WTC11 (cell line): ENCODE measurements at regions not wholly inside any gene's neighbourhood (a gene's known extent, or its start where the extent isn't known, plus 50 kb on each side); places are given as distances from the start of the nearest gene placed in this dataset.

ENCODE experiments used
- CTCF ChIP-seq: fragments of 200-600 bp; IDR thresholded peaks from 2 replicates; pipeline ENCODE4 v1.8.0; 2022; ENCODE audit warnings: antibody characterized with exemption
- E2F1 ChIP-seq: sonication (generic); formaldehyde crosslinking; IDR thresholded peaks from 2 replicates; pipeline ENCODE4 v1.8.0; 2022; ENCODE audit warnings: mild to moderate bottlenecking, missing genetic modification reagents
- ETV6 ChIP-seq: sonication (generic); formaldehyde crosslinking; IDR thresholded peaks from 2 replicates; pipeline ENCODE4 v1.8.1; 2022; ENCODE audit warnings: mild to moderate bottlenecking, missing genetic modification reagents
- NFATC4 ChIP-seq: fragments of 250-450 bp; sonication (Bioruptor Pico); IDR thresholded peaks from 2 replicates; pipeline ENCODE4 v1.9.0; 2021; ENCODE audit warnings: mild to moderate bottlenecking
- SP1 ChIP-seq: sonication (generic); formaldehyde crosslinking; conservative IDR thresholded peaks from 2 replicates; pipeline ENCODE4 v1.8.1; 2022; ENCODE audit warnings: missing genetic modification reagents
- TEAD1 ChIP-seq: sonication (generic); formaldehyde crosslinking; IDR thresholded peaks from 2 replicates; pipeline ENCODE4 v1.8.0; 2022; ENCODE audit warnings: mild to moderate bottlenecking, missing genetic modification reagents
- TF ChIP-seq, protein P1 (sequence below): sonication (generic); formaldehyde crosslinking; IDR thresholded peaks from 2 replicates; pipeline ENCODE4 v1.8.1; 2023; ENCODE audit warnings: mild to moderate bottlenecking, missing genetic modification reagents

GRCh38 chr2:164126960-164127660 is 391.3 kb upstream of the FIGN start:
- TF ChIP-seq SP1 (CRISPR knock-in tag) (no peak), CTCF (no peak), TEAD1 (CRISPR knock-in tag) (no peak), E2F1 (no peak), NFATC4 (CRISPR knock-in tag) (no peak), ETV6 (CRISPR knock-in tag) (no peak)
- TF ChIP-seq, protein P1, sequence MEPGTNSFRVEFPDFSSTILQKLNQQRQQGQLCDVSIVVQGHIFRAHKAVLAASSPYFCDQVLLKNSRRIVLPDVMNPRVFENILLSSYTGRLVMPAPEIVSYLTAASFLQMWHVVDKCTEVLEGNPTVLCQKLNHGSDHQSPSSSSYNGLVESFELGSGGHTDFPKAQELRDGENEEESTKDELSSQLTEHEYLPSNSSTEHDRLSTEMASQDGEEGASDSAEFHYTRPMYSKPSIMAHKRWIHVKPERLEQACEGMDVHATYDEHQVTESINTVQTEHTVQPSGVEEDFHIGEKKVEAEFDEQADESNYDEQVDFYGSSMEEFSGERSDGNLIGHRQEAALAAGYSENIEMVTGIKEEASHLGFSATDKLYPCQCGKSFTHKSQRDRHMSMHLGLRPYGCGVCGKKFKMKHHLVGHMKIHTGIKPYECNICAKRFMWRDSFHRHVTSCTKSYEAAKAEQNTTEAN (CRISPR knock-in tag), result no peak
